ENCODE measurements at regions not wholly inside any gene's neighbourhood (a gene's known extent, or its start where the extent isn't known, plus 50 kb on each side); places are given as distances from the start of the nearest gene placed in this dataset.

DNA sequence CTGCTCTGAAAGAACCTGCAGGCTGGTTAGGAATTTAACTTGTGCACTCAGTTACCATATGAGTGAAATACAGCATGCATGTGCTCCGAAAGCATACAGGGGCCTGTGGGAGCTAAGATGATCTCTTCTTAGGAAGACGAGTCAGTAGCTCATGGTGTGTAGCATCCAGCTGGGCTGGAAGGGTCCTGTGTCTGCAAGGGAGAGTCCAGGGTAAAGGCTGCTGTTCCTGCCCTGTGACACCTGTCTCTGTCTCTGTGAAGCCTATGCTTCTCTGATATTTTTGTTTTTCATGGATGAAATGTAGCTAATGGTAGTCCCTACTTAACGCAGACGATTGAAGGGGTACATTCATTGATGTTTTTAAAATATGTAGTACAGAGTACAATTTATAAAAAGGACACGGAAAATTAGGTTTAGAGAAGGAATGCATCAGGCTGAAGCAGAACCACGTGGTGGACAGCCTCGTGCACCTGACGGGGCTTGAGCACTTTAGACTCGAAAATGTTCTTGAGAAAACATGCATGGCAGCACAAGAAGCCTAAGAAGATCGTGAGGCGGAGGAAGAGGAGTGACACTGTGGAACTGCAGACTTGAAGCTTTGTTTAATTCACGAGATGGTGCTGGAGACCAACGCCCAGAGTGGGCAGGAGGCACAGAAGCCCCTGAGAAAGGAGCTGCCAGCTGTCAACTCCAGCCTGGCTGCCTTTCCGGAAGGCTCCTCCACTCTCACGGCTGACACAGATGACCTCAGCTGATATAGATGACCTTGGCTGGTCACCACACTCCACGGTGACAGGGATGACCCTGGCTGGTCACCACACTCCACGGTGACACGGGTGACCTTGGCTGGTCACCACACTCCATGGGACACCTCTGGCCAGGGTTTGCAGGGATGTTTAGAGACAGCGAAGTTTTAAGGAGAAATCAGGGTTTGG, 110.6 kb downstream of the TMEM18 start:
- no peak overlapping the region for H4K8ac ChIP-seq (ENCODE audit: low read depth, low read length)
- no peak overlapping the region for H3K9ac ChIP-seq (ENCODE audit: low read depth, low read length, poor library complexity)
- H3K27ac ChIP-seq (replicated peaks; ENCODE audit: low read length), result no peak overlapping the region
- H2BK120ac ChIP-seq (ENCODE audit: low read depth, low read length), result no peak overlapping the region
- H2BK15ac ChIP-seq (ENCODE audit: low read length), result no peak overlapping the region
- H3K4me1 ChIP-seq (ENCODE audit: control insufficient read depth in 2 of 2, insufficient read depth in 1 of 2, low read depth in 1 of 2, low read length in 2 of 2), result peaks cover 0 to 2% of the 10 kb centered on the region in 2 donors
- H3K79me1 ChIP-seq (ENCODE audit: low read depth, low read length), result peaks cover 1% of the 10 kb centered on the region
- no peaks in the 10 kb centered on the region for H3K27me3 ChIP-seq (ENCODE audit: control insufficient read depth in 3 of 3, insufficient read depth in 3 of 3, low read depth in 1 of 3, low read length in 3 of 3)
- no peaks in the 10 kb centered on the region for H3K36me3 ChIP-seq (replicated peaks in 1 of 2; ENCODE audit: control insufficient read depth in 2 of 2, insufficient read depth in 2 of 2, low read length in 2 of 2)
- H2AFZ ChIP-seq (ENCODE audit: low read length), result no peak overlapping the region
- no peak overlapping the region for H3K4me2 ChIP-seq (ENCODE audit: insufficient read depth, low read length, poor library complexity, severe bottlenecking)
- H3K4ac ChIP-seq (ENCODE audit: low read length), result no peak overlapping the region
- H3K4me3 ChIP-seq (ENCODE audit: low read length in 2 of 2), result no peak overlapping the region
- H2AK5ac ChIP-seq (ENCODE audit: low read depth, low read length), result no peak overlapping the region
- no CpG with 5 or more reads among the region's 19 CpGs for WGBS, 2 donors (ENCODE audit: extremely low coverage in 2 of 2, insufficient read length in 2 of 2, insufficient replicate concordance in 1 of 2)
- H4K91ac ChIP-seq (ENCODE audit: low read depth, low read length, poor library complexity), result no peak overlapping the region
- no peak overlapping the region for H2BK12ac ChIP-seq (ENCODE audit: low read length)
- H3K18ac ChIP-seq (ENCODE audit: low read length), result peak overlapping the region; percentile 15
- no peak overlapping the region for H3K23ac ChIP-seq (ENCODE audit: low read depth, low read length, poor library complexity)
- H2BK5ac ChIP-seq (ENCODE audit: low read length), result no peak overlapping the region
- no peak for DNase-seq (ENCODE audit: low spot score)
- H3K14ac ChIP-seq (ENCODE audit: low read length), result no peak overlapping the region
- peaks cover 0 to 4% of the 10 kb centered on the region in 2 donors for H3K9me3 ChIP-seq (replicated peaks in 1 of 2; ENCODE audit: control insufficient read depth in 2 of 2, insufficient read depth in 1 of 2, low read depth in 1 of 2, low read length in 2 of 2)

DNA sequence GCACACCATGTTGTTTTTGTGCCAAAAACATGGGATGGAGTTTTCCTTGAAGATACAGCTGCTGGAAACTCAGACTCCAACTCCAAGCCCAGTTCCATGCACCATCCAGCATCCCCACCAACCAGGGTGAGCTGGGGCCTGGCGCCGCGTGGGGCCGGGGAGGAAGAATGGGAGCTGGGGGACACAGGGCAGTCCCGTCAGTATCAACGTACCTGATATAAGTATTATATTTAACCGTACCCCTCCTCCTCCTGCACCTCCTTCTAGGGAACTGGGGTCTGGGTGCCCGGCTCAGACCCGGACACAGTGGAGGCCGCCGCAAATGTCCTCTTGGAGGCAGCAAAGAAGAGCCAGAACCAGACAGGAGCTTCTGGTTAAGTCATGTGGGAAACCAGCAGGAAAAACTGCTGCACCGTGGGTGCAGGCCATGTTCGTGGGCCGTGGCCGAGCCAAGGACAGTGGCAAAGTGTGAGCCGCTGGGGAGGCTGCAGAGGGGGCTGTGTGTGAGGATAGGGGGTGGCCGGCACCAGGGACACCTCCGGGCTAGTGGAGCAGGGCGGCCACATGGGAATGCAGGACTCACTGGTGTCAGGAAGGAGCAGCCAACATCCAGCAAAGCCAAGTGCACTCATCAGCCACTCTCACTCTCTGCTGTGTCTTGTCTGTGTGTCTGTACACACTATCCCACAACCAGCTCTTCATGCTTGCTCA, 112.6 kb downstream of the TMEM18 start:
- peak overlapping the region; percentile 29 for H2BK5ac ChIP-seq (ENCODE audit: low read length)

DNA sequence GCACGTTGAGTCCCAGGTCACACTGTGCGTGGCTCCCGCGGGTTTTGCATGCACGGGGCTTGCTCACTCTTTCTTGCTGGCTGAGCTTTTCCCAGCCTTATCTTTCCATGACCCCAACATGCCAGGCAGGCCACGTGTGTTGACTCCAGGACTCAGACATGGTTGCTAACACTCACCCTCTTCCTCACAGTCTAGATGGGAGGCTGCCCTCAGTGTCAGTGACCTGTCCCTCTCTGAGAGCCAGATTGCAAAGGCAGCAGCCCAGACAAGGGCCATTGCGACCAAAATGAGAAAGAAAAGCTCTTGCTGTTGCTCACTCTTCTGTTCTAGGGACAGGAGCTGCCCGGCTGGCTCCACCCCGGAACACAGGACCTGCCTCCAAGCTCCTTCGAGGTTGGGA, 113.7 kb downstream of the TMEM18 start:
- H3K9ac ChIP-seq (ENCODE audit: low read depth, low read length, poor library complexity), result no peak overlapping the region
- no peaks in the 10 kb centered on the region for H3K36me3 ChIP-seq (replicated peaks in 1 of 2; ENCODE audit: control insufficient read depth in 2 of 2, insufficient read depth in 2 of 2, low read length in 2 of 2)
- H2BK120ac ChIP-seq (ENCODE audit: low read depth, low read length), result no peak overlapping the region
- H3K9me3 ChIP-seq (replicated peaks in 1 of 2; ENCODE audit: control insufficient read depth in 2 of 2, insufficient read depth in 1 of 2, low read depth in 1 of 2, low read length in 2 of 2), result peaks cover 0 to 2% of the 10 kb centered on the region in 2 donors
- H2BK15ac ChIP-seq (ENCODE audit: low read length), result no peak overlapping the region
- peaks cover 0 to 5% (median 0%) of the 10 kb centered on the region in 3 experiments for H3K27me3 ChIP-seq (ENCODE audit: control insufficient read depth in 3 of 3, insufficient read depth in 3 of 3, low read depth in 1 of 3, low read length in 3 of 3)
- H4K91ac ChIP-seq (ENCODE audit: low read depth, low read length, poor library complexity), result no peak overlapping the region
- no peaks in the 10 kb centered on the region for H3K79me1 ChIP-seq (ENCODE audit: low read depth, low read length)
- peaks cover 0 to 2% of the 10 kb centered on the region in 2 donors for H3K4me1 ChIP-seq (ENCODE audit: control insufficient read depth in 2 of 2, insufficient read depth in 1 of 2, low read depth in 1 of 2, low read length in 2 of 2)
- H3K4me2 ChIP-seq (ENCODE audit: insufficient read depth, low read length, poor library complexity, severe bottlenecking), result no peak overlapping the region
- H3K4me3 ChIP-seq (ENCODE audit: low read length in 2 of 2), result no peak overlapping the region
- H3K4ac ChIP-seq (ENCODE audit: low read length), result no peak overlapping the region
- no peak overlapping the region for H4K8ac ChIP-seq (ENCODE audit: low read depth, low read length)
- no CpG with 5 or more reads among the region's 10 CpGs for WGBS, 2 donors (ENCODE audit: extremely low coverage in 2 of 2, insufficient read length in 2 of 2, insufficient replicate concordance in 1 of 2)
- H2AK5ac ChIP-seq (ENCODE audit: low read depth, low read length), result peak overlapping the region; percentile 96
- no peak overlapping the region for H3K14ac ChIP-seq (ENCODE audit: low read length)
- H3K23ac ChIP-seq (ENCODE audit: low read depth, low read length, poor library complexity), result no peak overlapping the region
- no peak overlapping the region for H2BK5ac ChIP-seq (ENCODE audit: low read length)
- DNase-seq (ENCODE audit: low spot score), result no peak
- H2BK12ac ChIP-seq (ENCODE audit: low read length), result no peak overlapping the region
- peak overlapping the region; percentile 55 for H3K18ac ChIP-seq (ENCODE audit: low read length)
- H3K27ac ChIP-seq (replicated peaks; ENCODE audit: low read length), result no peak overlapping the region
- H2AFZ ChIP-seq (ENCODE audit: low read length), result peak overlapping the region; percentile 35

More for the DNA sequence above, 112.6 kb downstream of the TMEM18 start:
- Histone ChIP-seq H3K9ac (ENCODE audit: low read depth, low read length, poor library complexity) (no peak overlapping the region), H3K4me2 (ENCODE audit: insufficient read depth, low read length, poor library complexity, severe bottlenecking) (no peak overlapping the region), H3K79me1 (ENCODE audit: low read depth, low read length) (peaks cover 1% of the 10 kb centered on the region), H4K91ac (ENCODE audit: low read depth, low read length, poor library complexity) (no peak overlapping the region), H3K23ac (ENCODE audit: low read depth, low read length, poor library complexity) (peak overlapping the region; percentile 47), H3K27ac (replicated peaks; ENCODE audit: low read length) (no peak overlapping the region), H3K36me3 (replicated peaks in 1 of 2; ENCODE audit: control insufficient read depth in 2 of 2, insufficient read depth in 2 of 2, low read length in 2 of 2) (no peaks in the 10 kb centered on the region), H4K8ac (ENCODE audit: low read depth, low read length) (no peak overlapping the region), H3K9me3 (replicated peaks in 1 of 2; ENCODE audit: control insufficient read depth in 2 of 2, insufficient read depth in 1 of 2, low read depth in 1 of 2, low read length in 2 of 2) (peaks cover 0 to 2% of the 10 kb centered on the region in 2 donors), H3K18ac (ENCODE audit: low read length) (peak overlapping the region; percentile 68), H3K27me3 (ENCODE audit: control insufficient read depth in 3 of 3, insufficient read depth in 3 of 3, low read depth in 1 of 3, low read length in 3 of 3) (peaks cover 0 to 5% (median 0%) of the 10 kb centered on the region in 3 experiments), H3K4me1 (ENCODE audit: control insufficient read depth in 2 of 2, insufficient read depth in 1 of 2, low read depth in 1 of 2, low read length in 2 of 2) (peaks cover 0 to 2% of the 10 kb centered on the region in 2 donors), H2AFZ (ENCODE audit: low read length) (no peak overlapping the region), H3K4me3 (ENCODE audit: low read length in 2 of 2) (peak overlapping the region in 1 of 2 donors; percentile 17), H2AK5ac (ENCODE audit: low read depth, low read length) (no peak overlapping the region), H2BK120ac (ENCODE audit: low read depth, low read length) (no peak overlapping the region), H3K14ac (ENCODE audit: low read length) (peak overlapping the region; percentile 63), H2BK15ac (ENCODE audit: low read length) (no peak overlapping the region), H2BK12ac (ENCODE audit: low read length) (no peak overlapping the region), H3K4ac (ENCODE audit: low read length) (no peak overlapping the region)
- no peak for DNase-seq (ENCODE audit: low spot score)
- no CpG with 5 or more reads among the region's 19 CpGs for whole genome bisulfite sequencing, 2 donors (ENCODE audit: extremely low coverage in 2 of 2, insufficient read length in 2 of 2, insufficient replicate concordance in 1 of 2)

Data from neuronal stem cell (in vitro differentiated cells).